ENCODE measurements at regions not wholly inside any gene's neighbourhood (a gene's known extent, or its start where the extent isn't known, plus 50 kb on each side); places are given as distances from the start of the nearest gene placed in this dataset.
"Not testable (repeated sequence)": the region's sequence is repeated elsewhere in the genome, so short reads cannot be mapped to it uniquely, and the experiment has no call there.

DNA sequence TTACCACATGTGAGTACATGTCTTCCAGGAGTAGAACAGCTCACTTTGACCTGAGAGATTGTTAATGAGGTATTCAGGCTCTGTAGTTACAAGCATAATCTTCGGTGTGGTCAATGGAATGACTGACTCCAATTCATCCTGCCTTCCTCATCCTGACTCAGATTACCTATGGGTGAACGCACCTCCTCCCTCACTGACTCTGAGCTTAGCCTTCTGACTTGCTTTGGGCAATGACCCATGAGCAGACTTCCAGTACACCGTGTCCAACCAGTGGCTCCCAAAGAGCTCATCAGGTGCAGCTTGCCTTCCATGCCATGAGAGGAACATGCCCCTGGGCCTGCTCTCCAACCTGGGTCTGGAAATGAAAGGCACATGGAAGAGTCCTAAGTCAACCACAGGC is 361.0 kb upstream of the FRG1 start:
- ATAC-seq: not testable (repeated sequence)

GRCh38 chr4:189586908-189587632 is 353.6 kb upstream of the FRG1 start:
- ATAC-seq; H3K36me3 Mint-ChIP-seq; H3K4me1 Mint-ChIP-seq; H3K27ac Mint-ChIP-seq; H3K4me3 Mint-ChIP-seq; H3K9me3 Mint-ChIP-seq; DNase-seq (ENCODE audit: low spot score in 2 of 2): not testable (repeated sequence)

More for the DNA sequence above, 361.0 kb upstream of the FRG1 start:
- H3K4me1 Mint-ChIP-seq; H3K27ac Mint-ChIP-seq; H3K4me3 Mint-ChIP-seq; DNase-seq (ENCODE audit: low spot score in 2 of 2); H3K36me3 Mint-ChIP-seq: not testable (repeated sequence)
- peaks cover 11% of the 10 kb centered on the region for H3K9me3 Mint-ChIP-seq

- H3K9me3 Mint-ChIP-seq; H3K4me1 Mint-ChIP-seq; H3K27ac Mint-ChIP-seq; ATAC-seq; H3K36me3 Mint-ChIP-seq; H3K4me3 Mint-ChIP-seq; DNase-seq (ENCODE audit: low spot score in 2 of 2): not testable (repeated sequence)
Observed at GRCh38 chr4:189589201-189589600, 351.5 kb upstream of the FRG1 start.

DNA sequence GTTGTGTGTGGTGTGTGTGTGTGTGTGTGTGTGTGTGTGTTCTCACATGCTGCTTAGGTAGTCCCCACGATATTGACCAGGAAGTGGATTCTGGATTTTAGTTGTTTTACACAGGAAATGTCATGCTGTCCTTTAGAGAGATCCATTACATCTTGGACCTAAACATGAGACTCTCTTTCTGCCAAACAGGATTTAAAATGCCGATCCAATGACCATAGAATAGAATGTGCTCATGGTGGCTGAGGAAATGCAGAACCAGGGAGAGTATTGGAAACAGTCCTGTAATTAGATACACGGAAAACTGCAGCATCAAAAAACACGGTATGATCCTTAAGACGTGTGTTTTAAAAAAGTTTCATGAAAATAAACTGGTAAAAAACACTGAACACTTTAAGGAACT is 347.8 kb upstream of the FRG1 start:
- no peaks in the 10 kb centered on the region for H3K4me1 Mint-ChIP-seq
- H3K27ac Mint-ChIP-seq: no peak overlapping the region
- no peak overlapping the region for H3K4me3 Mint-ChIP-seq
- H3K9me3 Mint-ChIP-seq: no peaks in the 10 kb centered on the region
- H3K36me3 Mint-ChIP-seq: no peaks in the 10 kb centered on the region
- DNase-seq (ENCODE audit: low spot score in 2 of 2) (no peak), ATAC-seq (no peak)

GRCh38 chr4:189597341-189597740 is 343.3 kb upstream of the FRG1 start:
- Mint-ChIP-seq H3K4me1 (no peaks in the 10 kb centered on the region), H3K27ac (no peak overlapping the region), H3K4me3 (no peak overlapping the region), H3K9me3 (peaks cover 2% of the 10 kb centered on the region), H3K36me3 (no peaks in the 10 kb centered on the region)
- no peak for DNase-seq (ENCODE audit: low spot score in 2 of 2)
- ATAC-seq: no peak

DNA sequence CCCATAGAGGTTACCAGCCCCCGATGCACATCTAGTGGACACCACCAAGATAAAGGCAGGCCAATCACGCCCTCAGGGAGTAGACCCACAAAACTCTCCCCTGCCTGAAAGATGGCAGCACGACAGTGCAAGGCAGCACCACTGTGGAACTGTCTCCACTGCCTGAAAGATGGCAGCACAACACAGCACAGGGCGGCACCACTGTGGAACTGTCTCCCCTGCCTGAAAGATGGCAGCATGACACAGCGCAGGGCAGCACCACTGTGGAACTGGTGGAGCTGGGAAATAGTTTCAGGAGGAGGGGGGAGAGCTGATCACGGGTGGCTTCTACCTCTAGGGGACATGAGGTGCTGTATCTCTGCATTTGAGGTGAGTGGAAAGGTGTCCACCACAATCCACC is 340.4 kb upstream of the FRG1 start:
- Mint-ChIP-seq H3K27ac (no peak overlapping the region), H3K9me3 (peaks cover 2% of the 10 kb centered on the region), H3K4me1 (no peaks in the 10 kb centered on the region), H3K36me3 (no peaks in the 10 kb centered on the region), H3K4me3 (no peak overlapping the region)
- DNase-seq (ENCODE audit: low spot score in 2 of 2) (no peak), ATAC-seq (no peak)

DNA sequence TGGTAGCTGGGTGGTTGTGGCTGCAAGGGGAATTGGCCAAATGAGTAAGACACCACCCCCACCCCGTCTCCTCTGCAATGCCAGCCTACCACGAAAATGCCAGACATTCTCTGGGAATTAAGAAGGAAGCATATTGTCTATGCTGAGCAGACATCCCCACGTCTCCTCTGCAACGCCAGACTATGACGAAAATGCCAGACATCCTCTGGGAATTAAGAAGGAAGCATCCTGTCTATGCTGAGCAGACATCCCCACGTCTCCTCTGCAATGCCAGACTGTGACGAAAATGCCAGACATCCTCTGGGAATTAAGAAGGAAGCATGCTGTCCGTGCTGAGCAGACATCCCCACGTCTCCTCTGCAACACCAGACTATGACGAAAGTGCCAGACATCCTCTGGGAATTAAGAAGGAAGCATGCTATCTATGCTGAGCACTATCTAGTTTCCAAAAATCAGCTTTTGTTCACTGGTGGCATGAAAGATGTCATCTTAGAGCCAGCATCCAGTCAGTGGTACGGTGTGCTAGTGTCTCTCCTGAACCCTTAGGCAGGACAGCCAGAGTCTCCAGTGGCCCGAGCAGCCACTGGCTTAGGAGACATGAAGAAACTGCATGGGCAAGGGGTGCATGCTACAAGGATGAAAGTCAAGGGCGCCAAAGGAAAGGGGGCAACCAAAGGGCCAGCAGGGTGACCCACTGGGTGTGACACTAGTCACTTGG is 339.8 kb upstream of the FRG1 start:
- ATAC-seq (peak; percentile 29), DNase-seq (ENCODE audit: low spot score in 2 of 2) (no peak)
- Mint-ChIP-seq H3K27ac (no peak overlapping the region), H3K4me3 (no peak overlapping the region), H3K4me1 (no peaks in the 10 kb centered on the region), H3K36me3 (no peaks in the 10 kb centered on the region), H3K9me3 (peaks cover 2% of the 10 kb centered on the region)

- not testable (repeated sequence) for H3K4me3 Mint-ChIP-seq; H3K27ac Mint-ChIP-seq; H3K4me1 Mint-ChIP-seq; DNase-seq (ENCODE audit: low spot score in 2 of 2); H3K9me3 Mint-ChIP-seq; ATAC-seq; H3K36me3 Mint-ChIP-seq
Observed at GRCh38 chr4:189602827-189603226, 337.8 kb upstream of the FRG1 start.

- not testable (repeated sequence) for H3K27ac Mint-ChIP-seq, ATAC-seq
Observed at GRCh38 chr4:189610571-189610970, 330.1 kb upstream of the FRG1 start.

GRCh38 chr4:189613207-189613606 is 327.5 kb upstream of the FRG1 start:
- DNase-seq (ENCODE audit: low spot score in 2 of 2): no peak
- Mint-ChIP-seq H3K9me3 (no peaks in the 10 kb centered on the region), H3K36me3 (no peaks in the 10 kb centered on the region), H3K4me3 (no peak overlapping the region), H3K27ac (no peak overlapping the region), H3K4me1 (no peaks in the 10 kb centered on the region)
- ATAC-seq: no peak

More at GRCh38 chr4:189610571-189610970, 330.1 kb upstream of the FRG1 start:
- not testable (repeated sequence) for H3K9me3 Mint-ChIP-seq; H3K36me3 Mint-ChIP-seq; H3K4me3 Mint-ChIP-seq; DNase-seq (ENCODE audit: low spot score in 2 of 2); H3K4me1 Mint-ChIP-seq

- Mint-ChIP-seq H3K4me1 (no peaks in the 10 kb centered on the region), H3K9me3 (no peaks in the 10 kb centered on the region), H3K36me3 (no peaks in the 10 kb centered on the region), H3K27ac (no peak overlapping the region), H3K4me3 (no peak overlapping the region)
- no peak for DNase-seq (ENCODE audit: low spot score in 2 of 2)
- no peak for ATAC-seq
Observed at GRCh38 chr4:189615217-189615663, 325.4 kb upstream of the FRG1 start.

DNA sequence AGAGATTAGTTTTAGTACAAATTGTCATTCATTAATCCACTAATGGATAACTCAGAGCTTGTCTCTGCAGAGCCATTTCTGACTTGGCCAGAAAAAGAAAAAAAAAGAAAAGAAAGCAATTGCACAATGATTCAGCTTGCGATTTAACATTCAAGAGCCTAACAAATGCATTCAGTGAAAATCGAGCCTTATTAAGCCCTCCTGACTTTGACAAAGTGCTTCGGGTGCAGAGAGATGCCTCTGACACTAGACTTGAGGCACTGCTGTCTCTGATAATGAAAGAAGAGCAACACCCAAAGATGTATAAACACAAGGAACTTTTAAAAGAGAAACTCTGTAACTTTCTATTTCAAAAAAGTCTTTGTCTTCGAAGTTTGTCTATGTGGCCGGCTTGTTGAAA is 322.9 kb upstream of the FRG1 start:
- H3K9me3 Mint-ChIP-seq; DNase-seq (ENCODE audit: low spot score in 2 of 2); H3K4me3 Mint-ChIP-seq; H3K4me1 Mint-ChIP-seq; H3K36me3 Mint-ChIP-seq; ATAC-seq; H3K27ac Mint-ChIP-seq: not testable (repeated sequence)

DNA sequence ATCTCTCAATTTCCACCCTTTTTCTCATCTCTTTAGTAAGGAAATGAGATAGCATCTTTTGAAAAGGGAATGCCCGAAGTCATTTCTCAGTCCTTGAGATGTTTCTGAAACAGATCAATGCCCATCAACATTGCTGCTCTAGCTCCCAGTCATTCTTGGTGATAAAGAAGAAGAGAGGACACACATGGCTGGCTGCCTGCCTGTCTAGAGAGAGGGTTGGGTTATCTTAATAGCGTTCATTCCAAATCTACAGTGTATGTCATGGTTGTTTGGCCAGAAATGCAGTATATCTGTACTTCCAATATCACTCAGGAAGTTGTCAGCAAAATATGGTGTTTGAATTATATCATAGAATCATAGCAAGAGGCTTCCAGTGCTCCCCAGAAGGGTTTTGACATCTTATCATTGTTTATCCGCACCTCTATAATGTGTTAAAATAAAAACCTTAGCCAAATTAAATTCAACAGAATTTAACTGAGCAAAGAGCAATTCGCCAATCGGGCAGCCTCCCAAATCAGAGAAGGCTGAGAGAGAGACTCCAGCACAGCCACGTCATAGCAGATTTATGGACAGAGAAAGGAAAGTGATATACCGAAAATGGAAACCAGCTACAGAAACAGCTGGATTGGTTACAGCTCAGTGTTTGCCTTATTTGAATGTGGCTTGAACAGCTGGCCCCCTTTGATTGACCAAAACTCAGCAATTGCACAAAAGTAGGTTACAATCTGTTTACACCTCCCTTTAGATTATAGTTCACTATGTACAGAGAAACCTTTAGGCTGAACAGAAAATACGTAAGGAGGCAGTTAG is 321.0 kb upstream of the FRG1 start:
- not testable (repeated sequence) for DNase-seq (ENCODE audit: low spot score in 2 of 2); H3K36me3 Mint-ChIP-seq; ATAC-seq; H3K4me3 Mint-ChIP-seq; H3K9me3 Mint-ChIP-seq; H3K27ac Mint-ChIP-seq; H3K4me1 Mint-ChIP-seq

- ATAC-seq; DNase-seq (ENCODE audit: low spot score in 2 of 2); H3K27ac Mint-ChIP-seq; H3K9me3 Mint-ChIP-seq; H3K4me3 Mint-ChIP-seq; H3K36me3 Mint-ChIP-seq; H3K4me1 Mint-ChIP-seq: not testable (repeated sequence)
Observed at GRCh38 chr4:189622574-189622973, 318.1 kb upstream of the FRG1 start.

- not testable (repeated sequence) for ATAC-seq; H3K4me1 Mint-ChIP-seq; H3K9me3 Mint-ChIP-seq; H3K36me3 Mint-ChIP-seq; H3K27ac Mint-ChIP-seq; H3K4me3 Mint-ChIP-seq; DNase-seq (ENCODE audit: low spot score in 2 of 2)
Observed at GRCh38 chr4:189627041-189627440, 313.6 kb upstream of the FRG1 start.

All from stimulated activated effector memory CD8-positive, alpha-beta T cell treated with anti-CD3 and anti-CD28 coated beads, Interleukin-12 subunit alpha, Interleukin-12 subunit beta, amount 100 ng/mL, for 72 hours (primary cell).